ENCODE measurements at regions not wholly inside any gene's neighbourhood (a gene's known extent, or its start where the extent isn't known, plus 50 kb on each side); places are given as distances from the start of the nearest gene placed in this dataset.
"Not testable (repeated sequence)": the region's sequence is repeated elsewhere in the genome, so short reads cannot be mapped to it uniquely, and the experiment has no call there.

GRCh38 chr5:110239786-110240185, 486.7 kb downstream of the TMEM232 start:
- in situ Hi-C loops (cut with HindIII; ENCODE audit: low pct_unique_long_range_greater_than_20kb, low sequenced_read_pairs): no loop called here
- DNase-seq (ENCODE audit: low read depth): no peak

- in situ Hi-C loops (cut with HindIII; ENCODE audit: low pct_unique_long_range_greater_than_20kb, low sequenced_read_pairs): no loop called here
- no peak for DNase-seq (ENCODE audit: low read depth)
Observed at GRCh38 chr5:110242950-110243349, 483.5 kb downstream of the TMEM232 start.

- in situ Hi-C loops (cut with HindIII; ENCODE audit: low pct_unique_long_range_greater_than_20kb, low sequenced_read_pairs): no loop called here
- no peak for DNase-seq (ENCODE audit: low read depth)
Observed at GRCh38 chr5:110248921-110249320, 477.6 kb downstream of the TMEM232 start.

- DNase-seq (ENCODE audit: low read depth): no peak
- in situ Hi-C loops (cut with HindIII; ENCODE audit: low pct_unique_long_range_greater_than_20kb, low sequenced_read_pairs): no loop called here
Observed at GRCh38 chr5:110250355-110250754, 476.1 kb downstream of the TMEM232 start.

GRCh38 chr5:110250755-110251154, 475.7 kb downstream of the TMEM232 start:
- in situ Hi-C loops (cut with HindIII; ENCODE audit: low pct_unique_long_range_greater_than_20kb, low sequenced_read_pairs): no loop called here
- DNase-seq (ENCODE audit: low read depth): no peak

- in situ Hi-C loops (cut with HindIII; ENCODE audit: low pct_unique_long_range_greater_than_20kb, low sequenced_read_pairs): no loop called here
- DNase-seq (ENCODE audit: low read depth): no peak
Observed at GRCh38 chr5:110251366-110251765, 475.1 kb downstream of the TMEM232 start.

GRCh38 chr5:110255194-110255593, 471.3 kb downstream of the TMEM232 start:
- no peak for DNase-seq (ENCODE audit: low read depth)
- in situ Hi-C loops (cut with HindIII; ENCODE audit: low pct_unique_long_range_greater_than_20kb, low sequenced_read_pairs): no loop called here

GRCh38 chr5:110256298-110256697, 470.2 kb downstream of the TMEM232 start:
- DNase-seq (ENCODE audit: low read depth): no peak
- in situ Hi-C loops (cut with HindIII; ENCODE audit: low pct_unique_long_range_greater_than_20kb, low sequenced_read_pairs): no loop called here

GRCh38 chr5:110257971-110258370, 468.5 kb downstream of the TMEM232 start:
- no peak for DNase-seq (ENCODE audit: low read depth)
- in situ Hi-C loops (cut with HindIII; ENCODE audit: low pct_unique_long_range_greater_than_20kb, low sequenced_read_pairs): no loop called here

- in situ Hi-C loops (cut with HindIII; ENCODE audit: low pct_unique_long_range_greater_than_20kb, low sequenced_read_pairs): no loop called here
- DNase-seq (ENCODE audit: low read depth): no peak
Observed at GRCh38 chr5:110258460-110259216, 467.8 kb downstream of the TMEM232 start.

- no peak for DNase-seq (ENCODE audit: low read depth)
Observed at GRCh38 chr5:110262749-110263148, 463.7 kb downstream of the TMEM232 start.

GRCh38 chr5:110264661-110265060, 461.8 kb downstream of the TMEM232 start:
- in situ Hi-C loops (cut with HindIII; ENCODE audit: low pct_unique_long_range_greater_than_20kb, low sequenced_read_pairs): no loop called here

More at GRCh38 chr5:110262749-110263148, 463.7 kb downstream of the TMEM232 start:
- in situ Hi-C loops (cut with HindIII; ENCODE audit: low pct_unique_long_range_greater_than_20kb, low sequenced_read_pairs): no loop called here

GRCh38 chr5:110265162-110265561, 461.3 kb downstream of the TMEM232 start:
- in situ Hi-C loops (cut with HindIII; ENCODE audit: low pct_unique_long_range_greater_than_20kb, low sequenced_read_pairs): no loop called here
- DNase-seq (ENCODE audit: low read depth): no peak

More at GRCh38 chr5:110264661-110265060, 461.8 kb downstream of the TMEM232 start:
- no peak for DNase-seq (ENCODE audit: low read depth)

- in situ Hi-C loops (cut with HindIII; ENCODE audit: low pct_unique_long_range_greater_than_20kb, low sequenced_read_pairs): no loop called here
- DNase-seq (ENCODE audit: low read depth): no peak
Observed at GRCh38 chr5:110267714-110268113, 458.8 kb downstream of the TMEM232 start.

GRCh38 chr5:110268283-110268682, 458.2 kb downstream of the TMEM232 start:
- in situ Hi-C loops (cut with HindIII; ENCODE audit: low pct_unique_long_range_greater_than_20kb, low sequenced_read_pairs): no loop called here
- DNase-seq (ENCODE audit: low read depth): no peak

GRCh38 chr5:110268985-110269384, 457.5 kb downstream of the TMEM232 start:
- in situ Hi-C loops (cut with HindIII; ENCODE audit: low pct_unique_long_range_greater_than_20kb, low sequenced_read_pairs): no loop called here
- DNase-seq (ENCODE audit: low read depth): no peak

GRCh38 chr5:110269478-110270142, 456.9 kb downstream of the TMEM232 start:
- in situ Hi-C loops (cut with HindIII; ENCODE audit: low pct_unique_long_range_greater_than_20kb, low sequenced_read_pairs): no loop called here
- no peak for DNase-seq (ENCODE audit: low read depth)

- no peak for DNase-seq (ENCODE audit: low read depth)
- in situ Hi-C loops (cut with HindIII; ENCODE audit: low pct_unique_long_range_greater_than_20kb, low sequenced_read_pairs): no loop called here
Observed at GRCh38 chr5:110275878-110276277, 450.6 kb downstream of the TMEM232 start.

GRCh38 chr5:110278449-110278848, 448.0 kb downstream of the TMEM232 start:
- in situ Hi-C loops (cut with HindIII; ENCODE audit: low pct_unique_long_range_greater_than_20kb, low sequenced_read_pairs); DNase-seq (ENCODE audit: low read depth): not testable (repeated sequence)

GRCh38 chr5:110284121-110284520, 442.4 kb downstream of the TMEM232 start:
- in situ Hi-C loops (cut with HindIII; ENCODE audit: low pct_unique_long_range_greater_than_20kb, low sequenced_read_pairs); DNase-seq (ENCODE audit: low read depth): not testable (repeated sequence)
